Stimulated activated CD4-positive, alpha-beta T cell treated with anti-CD3 and anti-CD28 coated beads, Interleukin-1b, Interleukin-23, amount 100 ng/mL, for 48 hours (primary cell): ENCODE measurements at regions not wholly inside any gene's neighbourhood (a gene's known extent, or its start where the extent isn't known, plus 50 kb on each side); places are given as distances from the start of the nearest gene placed in this dataset.
"Not testable (repeated sequence)": the region's sequence is repeated elsewhere in the genome, so short reads cannot be mapped to it uniquely, and the experiment has no call there.

Experiments
- DNase-seq: peaks from one replicate; pipeline ENCODE4 v3.0.0-alpha.2; 2020

DNA sequence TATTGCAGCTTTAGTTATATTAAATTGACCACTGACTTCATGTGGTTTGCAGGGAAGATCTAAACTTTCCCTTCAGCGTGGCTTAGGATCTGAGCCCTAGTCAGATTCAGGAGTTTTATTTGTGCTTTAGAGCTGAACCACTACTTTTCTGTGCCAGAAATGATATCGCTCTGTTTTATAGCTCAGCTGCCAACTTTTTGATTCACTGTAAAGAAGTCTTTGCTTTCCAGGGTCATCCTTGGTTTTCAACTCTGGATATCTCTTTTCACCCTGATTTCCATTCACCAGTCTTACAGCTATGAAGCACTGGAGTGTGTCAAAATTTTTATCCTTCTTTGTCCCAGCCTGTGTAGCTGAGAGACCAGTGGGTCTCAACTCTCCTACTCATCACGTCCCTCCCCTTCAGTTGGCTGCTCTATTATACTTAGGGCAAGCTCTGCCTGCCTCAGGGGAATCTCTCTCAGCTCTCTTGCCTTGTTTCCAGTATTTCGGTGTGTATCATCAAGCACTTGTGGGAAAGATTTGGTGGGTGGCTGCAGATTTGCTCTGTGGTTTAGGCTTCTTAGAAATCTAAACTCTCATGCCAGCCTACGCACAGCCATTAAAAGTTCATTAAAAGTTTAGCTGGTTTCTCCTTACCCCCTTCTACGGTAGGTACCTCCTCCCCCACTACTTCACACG, 425.5 kb downstream of the TENT5A start:
- no peak for DNase-seq

GRCh38 chr6:81309811-81310210, 442.7 kb downstream of the TENT5A start:
- no peak for DNase-seq

DNA sequence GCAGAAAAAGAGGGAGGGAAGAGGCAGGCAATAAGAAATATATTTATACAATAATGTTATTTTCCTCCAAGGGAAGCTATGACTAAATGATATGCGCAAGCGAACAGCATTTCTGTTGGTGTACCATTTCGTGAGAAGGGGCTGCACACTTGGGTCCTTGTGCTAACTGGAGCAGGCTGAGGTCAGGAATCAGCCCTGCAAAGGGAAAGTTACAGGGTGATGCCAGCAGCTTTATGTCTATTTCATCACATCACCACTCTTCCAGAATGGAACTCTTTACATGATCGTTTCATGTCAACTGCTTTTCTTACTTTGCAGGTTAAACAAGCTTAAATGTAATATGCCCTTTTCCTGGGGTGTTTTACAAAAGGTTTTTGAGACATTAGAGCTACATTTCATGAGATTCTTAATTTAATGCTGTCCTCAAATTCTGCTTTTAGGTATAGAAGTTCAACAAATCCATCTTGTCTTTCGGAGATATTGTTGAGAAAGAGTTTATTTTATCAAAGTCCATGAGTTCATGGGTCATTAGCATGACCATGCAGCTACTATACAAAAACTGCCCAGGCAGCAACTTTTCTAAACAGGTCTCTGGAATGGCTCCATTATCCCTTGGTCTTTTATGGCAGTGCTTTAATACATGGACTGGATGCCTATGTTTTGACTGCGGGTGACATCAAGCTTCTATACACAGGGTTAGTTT, 443.8 kb downstream of the TENT5A start:
- no peak for DNase-seq

DNA sequence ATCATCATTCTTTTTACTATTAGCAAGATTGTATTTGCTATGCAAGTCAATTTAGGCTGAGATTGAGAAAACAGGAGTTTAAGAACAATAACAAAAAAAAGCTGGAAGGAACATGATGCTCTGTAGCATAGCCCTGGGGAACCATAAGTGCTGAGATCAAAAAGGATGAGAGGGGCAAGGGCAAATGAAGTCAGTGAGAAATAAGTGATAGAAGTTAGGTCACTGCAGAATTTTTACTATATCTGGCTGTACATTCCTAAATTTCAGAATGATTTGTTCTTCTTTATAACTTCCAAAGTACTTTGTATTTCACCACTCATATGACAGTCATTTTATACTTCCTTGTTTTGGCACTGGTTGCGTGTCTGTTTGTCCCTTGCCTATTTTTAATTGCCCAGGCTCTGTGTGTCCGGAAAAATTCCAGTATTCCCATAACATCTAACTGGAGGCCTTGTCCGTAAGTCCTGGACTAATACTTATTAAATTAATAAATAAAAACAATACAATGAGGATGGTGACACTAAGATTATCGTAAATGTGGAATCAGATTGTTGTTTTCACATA, 444.7 kb downstream of the TENT5A start:
- DNase-seq, result no peak

GRCh38 chr6:81304466-81304865, 448.0 kb downstream of the TENT5A start:
- no peak for DNase-seq

DNA sequence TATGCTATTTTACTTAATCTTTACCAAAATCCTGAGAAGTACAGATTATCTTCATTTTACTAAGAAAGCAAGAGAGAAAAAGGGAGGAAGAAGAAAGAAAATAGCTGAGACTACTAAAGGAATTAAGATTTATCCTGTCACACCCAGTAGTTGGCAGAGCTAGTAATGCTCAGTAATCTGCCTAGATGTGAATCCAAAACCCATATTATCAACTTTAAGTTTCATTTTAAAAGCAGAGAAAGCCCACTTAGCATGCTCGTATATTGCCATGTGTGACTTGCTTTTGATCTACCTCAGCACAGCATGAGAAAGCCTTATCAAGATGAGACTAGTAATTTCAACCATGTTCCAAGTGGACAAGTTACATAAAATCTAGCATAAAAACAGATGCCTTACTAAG, 451.5 kb downstream of the TENT5A start:
- DNase-seq, result no peak

DNA sequence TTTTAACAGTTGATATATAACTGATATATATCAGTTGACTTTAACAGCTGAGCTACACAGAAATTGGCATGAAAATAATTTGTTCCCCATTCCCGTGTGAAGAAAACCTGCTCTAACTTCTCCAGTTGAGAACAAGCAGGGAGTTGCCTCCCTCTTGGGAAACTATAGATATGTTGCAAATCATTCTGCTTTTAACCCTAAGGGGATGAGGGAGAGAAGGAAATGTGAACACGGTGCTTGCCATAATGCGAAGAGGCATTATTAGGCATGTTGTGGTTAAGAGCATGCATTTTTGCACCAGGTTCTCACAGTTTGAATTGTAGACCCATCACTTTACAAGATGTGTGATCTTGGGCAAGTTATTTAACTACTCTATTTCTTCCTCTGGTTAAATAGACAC, 453.7 kb downstream of the TENT5A start:
- DNase-seq, result no peak

DNA sequence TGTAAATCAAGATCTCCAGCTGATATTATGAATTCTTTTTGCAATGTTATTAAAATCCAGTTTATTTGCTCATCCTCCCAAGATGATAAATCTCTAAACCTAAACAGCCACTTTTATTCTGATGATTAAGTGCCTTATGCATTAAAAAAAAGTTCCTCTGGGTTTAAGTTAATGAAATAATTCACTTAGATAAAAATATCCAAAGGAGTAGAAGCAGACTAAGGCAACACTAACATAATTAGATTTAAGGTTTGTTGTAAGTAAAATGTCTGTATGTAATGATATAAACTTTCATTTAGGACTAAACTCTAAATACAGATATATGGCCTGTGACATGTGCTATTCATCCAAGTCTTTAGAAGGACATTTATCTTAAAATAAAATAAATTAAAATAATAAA, 457.2 kb downstream of the TENT5A start:
- DNase-seq, result no peak

GRCh38 chr6:81293896-81294295, 458.6 kb downstream of the TENT5A start:
- DNase-seq, result no peak

DNA sequence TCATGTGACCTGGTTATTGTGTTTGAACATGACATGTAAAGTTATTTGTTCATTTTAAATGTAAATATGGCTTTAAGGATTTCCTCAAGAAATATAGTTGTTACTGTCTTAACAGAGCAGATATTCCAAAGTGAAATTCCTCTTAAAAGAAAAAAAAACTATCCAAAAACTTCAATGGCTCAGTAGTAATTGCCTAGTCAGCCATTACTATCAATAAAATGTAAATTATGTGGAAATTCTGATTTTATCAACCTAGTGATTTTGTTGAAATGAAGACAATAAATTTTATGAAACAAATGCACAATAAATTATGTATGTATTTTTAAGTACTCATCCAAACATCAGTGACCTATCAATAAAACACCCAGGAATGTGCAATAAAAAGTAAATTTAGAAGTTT, 463.3 kb downstream of the TENT5A start:
- DNase-seq, result no peak

GRCh38 chr6:81265106-81265505, 487.4 kb downstream of the TENT5A start:
- DNase-seq, result no peak

DNA sequence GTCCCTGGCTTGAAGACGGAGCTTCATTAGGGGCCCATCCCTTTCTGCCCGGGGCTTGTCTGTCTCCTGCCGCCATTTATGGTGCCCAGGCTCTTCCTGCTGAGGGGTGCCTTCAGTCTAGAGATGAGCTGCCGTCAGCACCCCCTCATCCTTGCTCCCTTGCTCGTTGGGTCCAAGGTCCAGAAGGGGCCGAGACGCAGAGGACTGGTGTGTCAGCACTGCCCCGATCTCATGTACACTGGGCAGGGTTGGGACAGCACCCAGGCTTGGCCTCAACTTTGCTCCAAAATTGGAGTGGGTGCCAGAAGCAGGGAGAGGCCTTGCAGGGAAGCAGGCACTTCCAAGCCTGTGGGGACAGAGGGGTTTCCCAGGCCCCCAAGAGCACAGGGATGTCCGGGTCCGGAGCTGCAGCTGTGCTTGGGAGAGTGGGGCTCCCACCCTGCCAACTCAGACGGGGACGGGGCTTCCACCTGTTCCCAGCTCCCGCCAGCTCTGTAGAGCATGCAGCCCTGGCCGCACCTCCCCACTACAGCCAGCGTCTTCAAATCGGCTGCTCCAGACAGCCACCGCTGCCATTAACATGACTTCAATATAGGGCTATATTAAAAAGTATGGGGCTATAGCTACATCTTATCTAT, 488.8 kb downstream of the TENT5A start:
- DNase-seq, result no peak

DNA sequence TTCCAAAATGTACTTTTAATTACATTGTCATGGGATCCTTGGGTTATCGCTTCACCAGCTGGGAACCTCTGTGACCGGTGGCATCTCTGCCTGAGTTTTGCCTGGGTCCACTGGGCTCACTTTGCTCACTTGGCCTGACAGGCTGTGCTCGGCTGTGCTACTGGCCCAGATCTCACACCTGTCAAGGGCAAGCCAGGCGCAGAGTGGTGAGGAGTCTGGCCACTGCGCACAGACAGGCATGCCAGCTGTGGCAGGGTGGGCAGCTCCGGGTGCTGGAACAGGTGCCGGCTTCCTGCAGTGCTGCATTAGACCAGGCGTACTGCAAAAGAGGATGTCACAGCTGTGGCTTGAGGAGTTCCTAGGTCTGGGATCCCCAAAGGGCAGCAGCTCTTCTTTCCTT, 489.8 kb downstream of the TENT5A start:
- DNase-seq, result no peak

DNA sequence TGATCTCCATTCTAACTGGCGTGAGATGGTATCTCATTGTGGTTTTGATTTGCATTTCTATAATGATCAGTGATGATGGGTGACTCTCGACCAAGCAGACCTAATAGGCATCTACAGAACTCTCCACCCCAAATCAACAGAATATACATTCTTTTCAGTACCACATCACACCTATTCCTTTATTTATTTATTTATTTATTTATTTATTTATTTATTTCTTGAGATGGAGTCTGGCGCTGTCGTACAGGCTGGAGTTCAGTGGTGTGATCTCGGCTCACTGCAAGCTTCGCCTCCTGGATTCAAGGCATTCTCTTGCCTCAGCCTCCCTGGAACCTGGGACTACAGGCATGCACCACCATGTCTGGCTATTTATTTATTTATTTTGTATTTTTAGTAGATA, 496.3 kb downstream of the TENT5A start:
- DNase-seq, result not testable (repeated sequence)

DNA sequence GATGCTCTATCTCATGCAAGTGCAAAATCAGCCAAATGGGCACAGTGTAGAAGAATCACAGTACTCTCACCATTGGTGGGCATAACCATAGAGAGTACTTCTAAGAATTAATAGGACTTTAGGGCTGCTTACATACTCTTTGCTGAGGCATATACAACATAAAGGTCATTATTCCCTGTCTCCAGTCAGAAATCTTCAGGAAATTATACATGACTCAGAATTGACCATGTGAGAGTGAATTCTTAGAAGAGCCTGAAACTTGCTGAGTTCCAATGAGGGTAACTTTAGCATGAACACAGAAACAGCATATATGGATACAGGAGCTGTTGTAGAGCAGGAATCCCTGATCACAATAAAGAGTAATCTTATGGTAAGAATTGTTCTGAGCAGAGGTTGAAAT, 498.7 kb downstream of the TENT5A start:
- DNase-seq, result no peak

- no peak for DNase-seq
Measured at GRCh38 chr6:81252231-81252630, 500.2 kb downstream of the TENT5A start.

GRCh38 chr6:81246200-81246599, 506.3 kb downstream of the TENT5A start:
- no peak for DNase-seq

GRCh38 chr6:81242624-81243023, 509.9 kb downstream of the TENT5A start:
- DNase-seq, result no peak

- DNase-seq, result no peak
Measured at GRCh38 chr6:81241126-81242041, 511.1 kb downstream of the TENT5A start.

DNA sequence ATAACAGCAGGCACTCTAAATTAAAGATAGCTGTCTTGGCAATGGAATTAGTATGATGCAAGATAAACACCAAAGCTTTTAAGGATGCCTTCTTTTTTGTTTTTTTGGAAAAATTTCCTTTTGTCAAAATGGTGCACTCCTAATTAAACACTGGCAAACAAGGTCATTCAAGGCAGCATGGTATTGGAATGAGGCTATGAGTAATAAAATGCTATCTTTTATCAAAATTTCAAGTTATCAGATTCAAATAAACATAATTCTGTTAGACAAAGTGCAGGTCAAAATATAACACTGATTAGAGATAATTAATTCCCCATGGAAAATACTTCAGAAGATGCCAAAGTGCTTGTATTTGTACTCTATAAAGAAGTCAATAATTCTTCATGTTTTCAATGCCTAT, 514.1 kb downstream of the TENT5A start:
- no peak for DNase-seq

- DNase-seq, result no peak
Measured at GRCh38 chr6:81237226-81237625, 515.3 kb downstream of the TENT5A start.

DNA sequence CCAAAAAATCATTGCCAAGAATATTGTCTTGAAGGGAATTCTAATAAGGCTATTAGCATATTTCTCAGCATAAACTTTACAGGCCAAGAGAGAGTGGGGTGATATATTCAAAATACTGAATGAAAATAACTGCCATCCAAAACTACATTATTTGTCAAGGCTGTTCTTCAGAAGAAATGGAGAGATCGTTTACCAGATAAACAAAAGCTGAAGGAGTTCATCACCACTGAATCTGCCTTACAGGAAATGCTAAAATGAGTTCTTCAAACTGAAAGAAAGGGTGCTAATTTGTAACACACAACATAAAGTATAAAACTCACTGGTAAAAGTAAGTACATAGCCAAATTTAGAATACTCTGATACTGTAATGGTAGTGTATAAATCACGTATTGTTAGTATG, 517.0 kb downstream of the TENT5A start:
- no peak for DNase-seq

- no peak for DNase-seq
Measured at GRCh38 chr6:81233990-81234389, 518.5 kb downstream of the TENT5A start.
